ENCODE measurements at regions not wholly inside any gene's neighbourhood (a gene's known extent, or its start where the extent isn't known, plus 50 kb on each side); places are given as distances from the start of the nearest gene placed in this dataset.

DNA sequence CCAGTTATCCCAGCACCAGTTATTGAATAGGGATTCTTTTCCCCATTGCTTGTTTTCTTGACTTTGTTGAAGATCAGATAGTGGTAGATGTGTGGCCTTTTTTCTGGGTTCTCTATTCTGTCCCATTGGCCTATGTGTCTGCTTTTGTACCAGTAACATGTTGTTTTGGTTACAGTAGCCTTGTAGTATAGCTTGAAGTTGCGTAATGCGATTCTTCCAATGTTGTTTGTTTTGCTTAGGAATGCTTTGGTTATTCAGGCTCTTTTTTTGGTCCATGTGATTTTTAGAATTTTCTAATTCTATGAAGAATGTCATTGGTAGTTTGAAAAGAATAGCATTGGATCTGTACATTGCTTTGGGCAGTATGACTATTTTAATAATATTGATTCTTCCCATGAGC, 94.3 kb upstream of the CHMP2B start:
- ChIA-PET CTCF (interaction anchor here (1.3 kb wide), 1 partner anchor 35 kb away, joined by 4 read pairs; no protein-coding TSS in a partner anchor), POLR2A (no interaction called here)
- Histone ChIP-seq H3K9ac (no peak overlapping the region), H3K4me1 (ENCODE audit: control insufficient read depth in 1 of 2, insufficient read depth in 2 of 2, low read depth in 1 of 2, low read length in 1 of 2) (no peaks in the 10 kb centered on the region), H3K36me3 (replicated peaks in 1 of 2; ENCODE audit: control insufficient read depth in 1 of 2, insufficient read depth in 2 of 2, low read length in 1 of 2) (no peaks in the 10 kb centered on the region), H3K27ac (ENCODE audit: low read depth in 2 of 2, low read length in 1 of 2) (no peak overlapping the region), H4K20me1 (ENCODE audit: insufficient read depth) (no peaks in the 10 kb centered on the region), H3K9me2 (0 out of 2 replicates have a peak, but pooled peaks cover 3% of the 10 kb centered on the region), H2AFZ (ENCODE audit: low read depth) (no peak overlapping the region), H3K9me3 (no peaks in the 10 kb centered on the region), H3K4me2 (no peak overlapping the region), H3F3A (replicated peaks; ENCODE audit: insufficient read depth) (no peaks in the 10 kb centered on the region), H3K27me3 (ENCODE audit: insufficient read depth) (no peaks in the 10 kb centered on the region), H3K4me3 (ENCODE audit: low read depth in 2 of 2, low read length in 1 of 2) (no peak overlapping the region), H3K79me2 (ENCODE audit: insufficient read depth) (no peaks in the 10 kb centered on the region)
- 62% methylated on average over 2 of the region's 2 CpGs for WGBS (ENCODE audit: low lambda C conversion rate)
- TF ChIP-seq MXI1 (IDR thresholded peaks at IDR 0.05; ENCODE audit: low read depth, low read length) (no peak), SIN3A (IDR thresholded peaks at IDR 0.05; ENCODE audit: borderline replicate concordance, low read depth, low read length) (no peak), FOXJ3 (CRISPR knock-in tag; IDR thresholded peaks at IDR 0.05) (no peak), FOSL2 (IDR thresholded peaks at IDR 0.05; ENCODE audit: borderline replicate concordance, low read depth) (no peak), RAD21 (IDR thresholded peaks at IDR 0.05; ENCODE audit: low read length) (no peak), GABPA (IDR thresholded peaks at IDR 0.05; ENCODE audit: low read depth) (no peak), TAF1 (IDR thresholded peaks at IDR 0.05; ENCODE audit: borderline replicate concordance, low read depth, low read length) (no peak), POLR2AphosphoS5 (IDR thresholded peaks at IDR 0.05; ENCODE audit: low read depth, low read length) (no peak), FOXM1 (IDR thresholded peaks at IDR 0.05; ENCODE audit: low read depth) (no peak), GATA2 (CRISPR knock-in tag; IDR thresholded peaks at IDR 0.05) (no peak), ELF1 (IDR thresholded peaks at IDR 0.05) (no peak)
- TF ChIP-seq, protein P1, sequence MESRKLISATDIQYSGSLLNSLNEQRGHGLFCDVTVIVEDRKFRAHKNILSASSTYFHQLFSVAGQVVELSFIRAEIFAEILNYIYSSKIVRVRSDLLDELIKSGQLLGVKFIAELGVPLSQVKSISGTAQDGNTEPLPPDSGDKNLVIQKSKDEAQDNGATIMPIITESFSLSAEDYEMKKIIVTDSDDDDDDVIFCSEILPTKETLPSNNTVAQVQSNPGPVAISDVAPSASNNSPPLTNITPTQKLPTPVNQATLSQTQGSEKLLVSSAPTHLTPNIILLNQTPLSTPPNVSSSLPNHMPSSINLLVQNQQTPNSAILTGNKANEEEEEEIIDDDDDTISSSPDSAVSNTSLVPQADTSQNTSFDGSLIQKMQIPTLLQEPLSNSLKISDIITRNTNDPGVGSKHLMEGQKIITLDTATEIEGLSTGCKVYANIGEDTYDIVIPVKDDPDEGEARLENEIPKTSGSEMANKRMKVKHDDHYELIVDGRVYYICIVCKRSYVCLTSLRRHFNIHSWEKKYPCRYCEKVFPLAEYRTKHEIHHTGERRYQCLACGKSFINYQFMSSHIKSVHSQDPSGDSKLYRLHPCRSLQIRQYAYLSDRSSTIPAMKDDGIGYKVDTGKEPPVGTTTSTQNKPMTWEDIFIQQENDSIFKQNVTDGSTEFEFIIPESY (IDR thresholded peaks at IDR 0.05; ENCODE audit: borderline replicate concordance, low read depth), result no peak
- TF ChIP-seq, protein P2, sequence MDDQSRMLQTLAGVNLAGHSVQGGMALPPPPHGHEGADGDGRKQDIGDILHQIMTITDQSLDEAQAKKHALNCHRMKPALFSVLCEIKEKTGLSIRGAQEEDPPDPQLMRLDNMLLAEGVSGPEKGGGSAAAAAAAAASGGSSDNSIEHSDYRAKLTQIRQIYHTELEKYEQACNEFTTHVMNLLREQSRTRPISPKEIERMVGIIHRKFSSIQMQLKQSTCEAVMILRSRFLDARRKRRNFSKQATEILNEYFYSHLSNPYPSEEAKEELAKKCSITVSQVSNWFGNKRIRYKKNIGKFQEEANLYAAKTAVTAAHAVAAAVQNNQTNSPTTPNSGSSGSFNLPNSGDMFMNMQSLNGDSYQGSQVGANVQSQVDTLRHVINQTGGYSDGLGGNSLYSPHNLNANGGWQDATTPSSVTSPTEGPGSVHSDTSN (IDR thresholded peaks at IDR 0.05), result no peak
- TF ChIP-seq, protein P3, sequence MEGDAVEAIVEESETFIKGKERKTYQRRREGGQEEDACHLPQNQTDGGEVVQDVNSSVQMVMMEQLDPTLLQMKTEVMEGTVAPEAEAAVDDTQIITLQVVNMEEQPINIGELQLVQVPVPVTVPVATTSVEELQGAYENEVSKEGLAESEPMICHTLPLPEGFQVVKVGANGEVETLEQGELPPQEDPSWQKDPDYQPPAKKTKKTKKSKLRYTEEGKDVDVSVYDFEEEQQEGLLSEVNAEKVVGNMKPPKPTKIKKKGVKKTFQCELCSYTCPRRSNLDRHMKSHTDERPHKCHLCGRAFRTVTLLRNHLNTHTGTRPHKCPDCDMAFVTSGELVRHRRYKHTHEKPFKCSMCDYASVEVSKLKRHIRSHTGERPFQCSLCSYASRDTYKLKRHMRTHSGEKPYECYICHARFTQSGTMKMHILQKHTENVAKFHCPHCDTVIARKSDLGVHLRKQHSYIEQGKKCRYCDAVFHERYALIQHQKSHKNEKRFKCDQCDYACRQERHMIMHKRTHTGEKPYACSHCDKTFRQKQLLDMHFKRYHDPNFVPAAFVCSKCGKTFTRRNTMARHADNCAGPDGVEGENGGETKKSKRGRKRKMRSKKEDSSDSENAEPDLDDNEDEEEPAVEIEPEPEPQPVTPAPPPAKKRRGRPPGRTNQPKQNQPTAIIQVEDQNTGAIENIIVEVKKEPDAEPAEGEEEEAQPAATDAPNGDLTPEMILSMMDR (IDR thresholded peaks at IDR 0.05), result no peak
- no peak for DNase-seq

DNA sequence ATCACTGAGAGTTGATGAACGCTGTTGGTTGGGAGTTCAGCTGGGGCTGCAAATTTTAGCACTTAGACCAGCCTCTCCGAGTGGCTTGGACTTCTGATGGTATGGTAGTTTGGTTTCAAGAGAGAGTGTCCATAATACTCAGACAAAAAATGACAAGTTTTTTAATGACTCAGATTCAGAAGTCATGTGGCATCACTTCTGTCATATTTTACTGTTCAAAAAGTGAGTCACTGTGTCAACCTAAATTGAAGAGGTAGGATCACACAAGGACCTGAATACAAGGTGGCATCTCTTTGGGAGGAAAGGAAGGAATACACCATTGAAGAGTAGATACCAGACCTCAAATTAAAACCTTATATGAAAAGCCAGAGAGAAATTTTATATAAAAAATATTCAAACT, 99.1 kb upstream of the CHMP2B start:
- no peaks in the 10 kb centered on the region for H3F3A ChIP-seq (replicated peaks; ENCODE audit: insufficient read depth)
- CTCF ChIA-PET, result no interaction called here
- no peak overlapping the region for H2AFZ ChIP-seq (ENCODE audit: low read depth)
- TF ChIP-seq, protein P4, sequence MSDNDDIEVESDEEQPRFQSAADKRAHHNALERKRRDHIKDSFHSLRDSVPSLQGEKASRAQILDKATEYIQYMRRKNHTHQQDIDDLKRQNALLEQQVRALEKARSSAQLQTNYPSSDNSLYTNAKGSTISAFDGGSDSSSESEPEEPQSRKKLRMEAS (IDR thresholded peaks at IDR 0.05; ENCODE audit: low read depth), result no peak
- TF ChIP-seq NFIC (IDR thresholded peaks at IDR 0.05; ENCODE audit: borderline replicate concordance), result no peak
- TF ChIP-seq POLR2AphosphoS5 (IDR thresholded peaks at IDR 0.05; ENCODE audit: low read depth, low read length), result no peak
- no peak for TF ChIP-seq YY1 (IDR thresholded peaks at IDR 0.05; ENCODE audit: low read depth)
- TF ChIP-seq ELF1 (IDR thresholded peaks at IDR 0.05), result no peak
- no peak for TF ChIP-seq TCF12 (IDR thresholded peaks at IDR 0.05)
- TF ChIP-seq, protein P5, sequence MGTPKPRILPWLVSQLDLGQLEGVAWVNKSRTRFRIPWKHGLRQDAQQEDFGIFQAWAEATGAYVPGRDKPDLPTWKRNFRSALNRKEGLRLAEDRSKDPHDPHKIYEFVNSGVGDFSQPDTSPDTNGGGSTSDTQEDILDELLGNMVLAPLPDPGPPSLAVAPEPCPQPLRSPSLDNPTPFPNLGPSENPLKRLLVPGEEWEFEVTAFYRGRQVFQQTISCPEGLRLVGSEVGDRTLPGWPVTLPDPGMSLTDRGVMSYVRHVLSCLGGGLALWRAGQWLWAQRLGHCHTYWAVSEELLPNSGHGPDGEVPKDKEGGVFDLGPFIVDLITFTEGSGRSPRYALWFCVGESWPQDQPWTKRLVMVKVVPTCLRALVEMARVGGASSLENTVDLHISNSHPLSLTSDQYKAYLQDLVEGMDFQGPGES (IDR thresholded peaks at IDR 0.05; ENCODE audit: low read depth, low read length), result no peak
- TF ChIP-seq JUND (IDR thresholded peaks at IDR 0.05), result no peak
- TF ChIP-seq, protein P2 (IDR thresholded peaks at IDR 0.05), result no peak
- TF ChIP-seq, protein P3 (IDR thresholded peaks at IDR 0.05), result no peak

More for the DNA sequence above, 99.1 kb upstream of the CHMP2B start:
- Histone ChIP-seq H3K9me2 (no peaks in the 10 kb centered on the region), H4K20me1 (ENCODE audit: insufficient read depth) (no peaks in the 10 kb centered on the region), H3K79me2 (ENCODE audit: insufficient read depth) (no peaks in the 10 kb centered on the region), H3K27ac (ENCODE audit: low read depth in 2 of 2, low read length in 1 of 2) (no peak overlapping the region), H3K27me3 (ENCODE audit: insufficient read depth) (no peaks in the 10 kb centered on the region), H3K9me3 (no peaks in the 10 kb centered on the region), H3K4me2 (no peak overlapping the region), H3K36me3 (replicated peaks in 1 of 2; ENCODE audit: control insufficient read depth in 1 of 2, insufficient read depth in 2 of 2, low read length in 1 of 2) (no peaks in the 10 kb centered on the region), H3K4me3 (ENCODE audit: low read depth in 2 of 2, low read length in 1 of 2) (no peak overlapping the region), H3K9ac (no peak overlapping the region), H3K4me1 (ENCODE audit: control insufficient read depth in 1 of 2, insufficient read depth in 2 of 2, low read depth in 1 of 2, low read length in 1 of 2) (no peaks in the 10 kb centered on the region)
- POLR2A ChIA-PET, result no interaction called here
- WGBS (ENCODE audit: low lambda C conversion rate), result 25% methylated on average over 2 of the region's 2 CpGs
- no peak for DNase-seq

Measured in SK-N-SH (cell line).